Ureter (tissue), 1 donor: ENCODE measurements at regions not wholly inside any gene's neighbourhood (a gene's known extent, or its start where the extent isn't known, plus 50 kb on each side); places are given as distances from the start of the nearest gene placed in this dataset.

Experiments used
- DNase-seq: peaks from one replicate; pipeline ENCODE4 v3.0.0-alpha.2; 2020; ENCODE audit warnings: low spot score
- donor health status: DM: yes; HTN: yes; CAD: no.

DNA sequence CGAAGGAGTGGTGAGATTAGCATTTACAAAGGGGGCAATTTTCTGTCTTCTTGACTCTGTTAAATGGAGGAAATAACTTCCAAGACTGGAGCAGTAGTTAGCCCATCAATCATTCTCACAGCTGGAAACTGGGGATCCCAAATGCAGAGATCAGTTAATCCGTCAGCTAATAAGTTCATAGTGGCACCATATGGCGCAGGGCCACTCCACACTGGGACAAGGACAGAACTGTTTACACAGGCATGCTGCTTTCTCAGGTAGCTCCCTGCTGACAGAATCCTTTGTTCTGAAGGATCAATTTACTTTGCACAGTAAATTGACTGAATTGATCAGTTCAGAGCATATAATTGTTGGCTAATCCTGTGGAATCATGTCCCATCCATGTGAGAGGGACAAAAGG is 395.7 kb downstream of the TMEM161B start:
- no peak for DNase-seq

DNA sequence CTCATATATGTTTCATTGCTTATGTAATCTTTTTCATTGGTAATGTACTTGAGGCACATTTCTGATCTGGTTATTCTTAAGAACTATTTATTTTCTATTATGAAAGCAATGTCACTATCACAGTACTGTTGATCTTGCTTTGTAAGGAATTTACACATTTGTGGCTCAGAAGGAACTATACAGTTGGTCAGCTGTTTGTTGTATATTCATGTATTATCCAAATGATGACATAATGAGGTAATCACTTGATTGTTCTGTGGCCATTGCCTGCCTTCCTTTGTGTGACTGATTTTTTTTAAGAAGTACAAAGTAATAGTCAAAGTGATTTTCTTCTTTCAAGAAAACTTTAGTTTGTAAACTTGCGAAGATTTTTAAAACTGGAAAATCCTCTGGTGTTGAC is 399.9 kb downstream of the TMEM161B start:
- no peak for DNase-seq

DNA sequence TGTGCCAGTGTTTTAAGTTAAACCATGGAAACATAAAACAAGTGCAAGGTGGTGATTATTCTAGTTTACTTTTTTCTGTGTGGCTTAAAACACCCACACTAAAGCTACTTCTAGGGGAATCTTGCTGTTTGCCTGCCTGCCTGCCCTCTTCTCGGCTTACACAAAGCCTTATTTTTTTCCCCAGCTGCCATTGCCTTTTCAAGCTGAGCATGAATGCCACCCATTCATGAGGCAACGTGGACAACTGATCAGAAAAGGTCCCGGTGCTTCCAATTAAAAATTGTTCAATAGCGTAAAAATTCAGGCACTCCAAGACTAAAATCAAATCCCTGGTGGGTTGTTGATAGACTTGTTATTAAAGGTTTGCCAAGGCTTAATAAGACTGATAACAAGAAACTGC is 401.4 kb downstream of the TMEM161B start:
- DNase-seq: no peak

DNA sequence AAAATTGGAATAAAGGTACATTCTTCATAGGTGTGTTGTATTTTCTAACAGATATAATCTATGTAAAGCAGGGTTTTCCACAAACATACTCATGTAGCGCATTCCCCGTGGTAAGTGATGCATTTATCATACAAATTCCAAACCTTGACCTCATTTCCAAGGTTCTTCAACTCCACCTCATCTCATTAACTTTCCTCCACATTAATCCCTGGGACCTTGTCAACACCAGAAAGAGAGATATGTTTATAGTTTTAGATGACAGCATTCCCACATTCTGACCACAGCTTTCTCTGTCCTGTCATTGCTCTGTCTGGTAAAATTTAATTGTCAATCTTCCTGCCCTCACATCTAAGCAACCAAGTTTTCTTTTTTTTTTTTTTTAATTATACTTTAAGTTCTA is 415.1 kb downstream of the TMEM161B start:
- DNase-seq: no peak

DNA sequence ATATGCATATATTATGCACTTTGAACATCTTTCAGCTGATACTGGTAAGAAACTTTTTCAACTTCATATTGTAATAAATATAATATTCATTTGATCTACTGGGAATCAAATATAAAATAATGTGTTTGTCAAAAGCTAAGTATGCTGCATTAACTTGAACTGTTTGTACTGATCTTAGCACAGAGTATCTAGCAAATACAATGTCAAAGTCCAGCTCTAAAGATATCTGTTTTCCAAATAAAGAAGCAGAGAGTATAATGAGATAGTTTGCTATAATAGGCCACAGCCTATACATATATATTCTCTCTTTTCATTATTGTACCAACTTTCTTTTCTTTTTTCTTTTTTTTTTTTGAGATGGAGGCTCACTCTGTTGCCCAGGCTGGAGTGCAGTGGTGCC is 417.0 kb downstream of the TMEM161B start:
- no peak for DNase-seq

DNA sequence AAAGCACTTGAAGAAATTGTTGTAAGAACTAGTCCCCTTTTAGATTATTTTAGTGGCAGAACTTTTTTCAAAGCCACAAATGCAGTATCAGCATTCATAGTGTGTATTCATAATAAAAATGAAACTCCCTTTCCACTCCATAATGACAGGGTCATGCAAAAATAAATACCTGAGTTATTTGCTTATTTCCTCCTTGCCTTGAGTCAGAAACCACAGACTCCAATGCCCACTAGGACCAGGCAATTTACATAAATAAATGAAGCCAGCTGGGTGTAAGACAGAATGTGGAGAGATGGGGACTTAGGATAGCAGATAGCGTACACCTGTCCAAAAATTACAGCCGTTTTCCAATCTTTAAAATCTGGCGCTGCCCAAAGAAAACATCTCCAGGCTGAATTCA is 417.8 kb downstream of the TMEM161B start:
- DNase-seq: no peak

DNA sequence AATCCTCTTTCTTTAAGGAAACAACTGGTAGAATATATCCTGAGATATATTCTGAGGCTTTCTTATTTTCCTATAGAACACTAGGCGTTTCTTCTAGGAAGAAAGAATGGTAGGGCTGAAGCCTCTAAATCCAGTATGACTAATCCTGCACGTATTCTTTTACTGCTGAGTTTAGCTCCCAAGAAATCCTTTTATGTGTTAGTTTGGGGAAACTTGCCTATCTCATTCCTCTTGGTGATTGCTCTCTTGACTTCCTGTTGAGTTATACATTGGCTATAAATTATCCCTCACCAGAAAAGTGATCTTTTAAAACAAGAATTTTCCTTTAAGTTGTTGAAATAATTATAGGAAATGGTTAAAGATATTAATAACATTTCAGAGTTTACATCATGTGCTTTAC is 422.9 kb downstream of the TMEM161B start:
- DNase-seq: no peak

DNA sequence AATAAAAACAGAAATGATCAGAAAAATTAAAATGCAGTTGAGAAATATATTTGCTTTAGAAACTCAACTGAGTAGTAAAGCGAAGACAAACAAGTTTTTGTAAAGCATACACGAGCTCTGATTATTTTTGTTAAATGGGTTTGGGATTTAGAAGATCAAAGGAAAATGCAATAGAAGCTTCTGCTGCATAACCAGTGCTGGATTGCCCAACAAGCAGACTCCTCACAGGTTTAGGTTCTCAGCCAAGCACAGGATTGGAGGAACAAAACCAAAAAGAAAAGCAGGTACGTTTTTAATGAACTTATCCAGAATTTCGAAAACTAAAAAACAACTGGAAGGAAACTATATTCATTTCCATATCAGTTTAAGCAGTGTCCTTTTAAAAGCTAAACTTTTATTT is 423.8 kb downstream of the TMEM161B start:
- no peak for DNase-seq

DNA sequence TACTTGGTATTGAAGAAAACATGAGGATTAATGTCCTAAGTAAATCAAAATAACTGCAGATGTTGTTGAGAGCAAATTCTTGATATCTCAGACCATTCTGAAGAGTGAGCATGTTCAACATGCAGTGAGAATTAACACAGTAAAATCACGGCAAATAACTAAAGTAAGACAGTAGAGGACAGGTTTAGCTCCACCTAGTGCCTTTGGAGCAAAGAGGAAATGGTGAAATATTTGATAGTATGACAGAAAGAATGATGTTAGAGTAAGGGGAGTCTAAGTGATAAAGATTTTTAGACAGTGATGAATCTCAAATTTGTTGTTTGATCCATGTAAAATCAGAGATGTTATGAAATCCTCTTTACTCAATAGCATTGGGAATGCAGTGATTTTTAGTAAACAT is 424.2 kb downstream of the TMEM161B start:
- DNase-seq: no peak

DNA sequence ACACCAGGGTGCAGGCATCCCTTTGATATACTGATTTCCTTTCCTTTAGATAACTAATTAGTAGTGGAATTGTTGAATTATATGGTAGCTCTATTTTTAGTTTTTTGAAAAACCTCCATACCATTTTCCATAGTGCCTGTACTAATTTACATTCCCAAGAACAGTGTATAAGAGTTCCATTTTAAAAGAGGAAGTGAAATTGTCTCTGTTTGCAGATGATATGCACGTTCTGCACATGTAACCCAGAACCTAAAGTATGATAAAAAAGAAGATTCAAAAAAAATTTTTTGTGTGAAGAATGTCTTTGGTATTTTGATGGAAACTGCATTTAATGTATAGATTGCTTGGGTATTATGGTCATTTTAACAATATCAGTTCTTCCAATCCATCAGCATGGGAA is 424.0 kb upstream of the CCNH start:
- no peak for DNase-seq

DNA sequence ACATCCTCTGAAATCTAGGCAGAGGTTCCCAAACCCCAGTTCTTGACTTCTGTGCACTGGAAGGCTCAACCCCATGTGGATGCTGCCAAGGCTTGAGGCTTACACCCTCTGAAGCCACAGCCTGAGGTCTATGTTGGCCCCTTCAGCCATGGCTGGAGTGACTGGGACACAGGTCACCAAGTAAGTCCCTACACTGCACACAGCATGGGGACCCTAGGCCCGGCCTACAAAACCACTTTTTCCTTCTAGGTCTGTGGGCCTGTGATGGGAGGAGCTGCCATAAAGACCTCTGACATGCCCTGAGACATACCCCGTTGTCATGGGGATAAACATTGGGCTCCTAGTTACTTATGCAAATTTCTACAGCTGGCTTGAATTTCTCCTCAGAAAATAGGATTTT is 418.8 kb upstream of the CCNH start:
- no peak for DNase-seq

DNA sequence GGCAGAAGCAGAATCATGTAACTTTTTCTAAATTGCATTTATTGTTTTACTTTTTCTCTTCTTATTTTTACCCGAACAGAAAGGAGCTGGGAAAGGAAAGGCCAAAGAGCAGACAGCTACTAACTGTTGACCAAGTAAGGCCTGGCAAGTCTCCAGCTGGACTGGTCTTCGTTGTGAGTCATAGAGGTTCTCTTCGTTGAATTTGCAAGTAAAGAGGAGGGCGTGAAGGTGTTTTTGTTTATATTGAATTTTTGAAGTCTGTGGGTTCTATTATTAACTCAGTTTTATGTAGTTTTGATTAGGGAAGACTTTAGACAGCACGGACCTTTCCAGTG is 416.5 kb upstream of the CCNH start:
- peak; percentile 47 for DNase-seq

DNA sequence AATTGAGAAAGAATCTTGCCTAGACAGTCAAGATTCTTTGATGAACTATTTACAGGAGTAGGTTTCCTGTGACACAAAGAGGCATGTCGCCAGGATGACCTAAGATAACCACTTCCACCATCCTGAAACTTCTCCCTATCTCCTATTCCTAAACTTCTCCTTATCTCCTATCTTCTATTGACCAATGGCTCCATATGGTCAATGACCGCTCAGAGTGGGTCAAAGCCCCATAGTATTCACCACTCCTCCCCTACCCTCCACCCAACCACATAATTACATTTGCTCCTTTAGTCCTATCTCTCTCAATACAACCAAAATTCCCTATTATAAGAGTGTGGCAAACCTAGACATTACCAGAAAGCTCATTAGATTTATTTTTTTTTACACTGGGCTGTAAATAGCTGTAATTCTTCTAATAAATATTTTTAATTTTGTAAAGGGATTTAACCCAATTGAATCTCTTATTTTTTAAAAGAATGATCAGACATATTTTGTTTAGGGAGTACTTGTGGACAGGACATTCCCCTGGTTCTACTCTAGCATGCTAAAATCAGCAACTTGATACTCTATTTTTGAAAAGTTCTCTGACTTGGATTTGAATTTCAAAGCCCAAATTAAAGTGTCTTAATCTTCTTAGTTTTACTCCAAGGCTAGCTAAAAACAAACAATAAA is 416.0 kb upstream of the CCNH start:
- DNase-seq: no peak

DNA sequence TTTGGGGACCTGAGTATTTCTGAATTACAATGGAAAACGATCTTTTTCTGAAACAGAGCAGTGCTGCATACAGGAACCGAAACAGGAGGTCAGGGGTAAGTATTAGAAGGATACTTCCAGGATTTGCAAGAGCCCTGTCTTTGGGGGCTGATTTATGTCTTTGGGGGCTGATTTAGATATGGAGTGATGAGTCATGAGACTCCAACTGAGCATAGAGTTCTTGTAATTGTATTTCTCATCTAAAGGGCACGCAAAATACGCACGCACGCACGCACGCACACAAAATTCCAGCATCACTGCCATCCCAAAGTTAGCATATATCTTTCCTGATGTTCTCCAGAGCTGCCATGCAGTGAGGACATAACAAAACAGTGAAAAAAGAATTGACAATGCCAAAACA is 414.8 kb upstream of the CCNH start:
- no peak for DNase-seq

DNA sequence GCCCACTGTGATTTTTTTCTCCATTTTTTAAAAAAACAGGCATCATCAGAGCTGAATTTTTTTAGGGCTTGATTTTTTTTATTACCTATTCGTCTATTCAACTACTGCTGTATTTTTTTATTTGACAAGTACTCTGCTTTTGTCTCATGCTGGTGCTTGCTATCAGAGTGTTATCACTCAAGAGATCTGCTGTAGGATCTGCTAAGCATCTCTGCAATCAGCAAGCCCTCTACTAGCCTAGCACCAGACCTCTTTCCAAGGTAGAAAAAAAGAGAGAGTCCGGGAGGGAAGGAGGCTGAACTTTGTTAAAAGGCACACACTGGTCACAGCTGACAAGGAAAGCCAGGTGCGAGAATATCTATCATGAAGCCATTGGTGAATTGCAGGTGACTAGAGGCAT is 413.8 kb upstream of the CCNH start:
- DNase-seq: no peak

DNA sequence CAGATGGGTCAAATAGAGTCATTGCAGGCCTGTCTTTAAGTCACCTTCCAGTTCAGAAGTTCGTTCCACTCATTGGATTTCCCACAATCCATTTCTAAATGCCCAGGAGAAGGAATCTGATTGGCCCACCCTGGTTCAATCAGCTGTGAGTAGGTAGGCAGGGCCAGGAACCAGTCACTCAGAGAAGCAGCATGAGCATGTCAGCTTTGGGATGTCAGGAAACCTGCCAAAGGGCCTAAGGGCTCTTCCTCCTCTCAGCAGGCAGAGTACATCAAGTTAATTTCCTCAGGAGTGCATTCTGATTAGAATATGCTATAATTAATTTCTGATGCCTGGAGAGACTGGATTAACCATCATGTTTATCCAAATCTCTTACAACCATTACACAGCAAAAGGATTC is 412.9 kb upstream of the CCNH start:
- DNase-seq: no peak

DNA sequence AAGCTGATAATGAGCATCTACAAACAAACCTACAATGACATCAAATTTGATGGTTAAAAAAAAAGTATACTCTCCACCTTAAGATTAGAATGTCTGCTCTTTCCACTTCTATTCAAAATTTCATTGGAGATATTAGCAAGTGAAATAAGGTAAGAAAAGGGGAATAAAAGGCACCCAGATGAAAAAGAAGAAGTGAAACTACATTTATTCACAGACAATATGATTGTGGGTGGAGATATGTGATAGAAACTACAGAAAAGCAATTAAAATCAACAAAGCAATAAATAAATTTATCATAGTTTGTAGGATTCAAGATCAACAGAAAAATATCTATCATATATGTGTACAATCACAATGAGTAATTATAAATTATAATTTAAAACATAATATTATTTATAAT is 395.1 kb upstream of the CCNH start:
- no peak for DNase-seq

DNA sequence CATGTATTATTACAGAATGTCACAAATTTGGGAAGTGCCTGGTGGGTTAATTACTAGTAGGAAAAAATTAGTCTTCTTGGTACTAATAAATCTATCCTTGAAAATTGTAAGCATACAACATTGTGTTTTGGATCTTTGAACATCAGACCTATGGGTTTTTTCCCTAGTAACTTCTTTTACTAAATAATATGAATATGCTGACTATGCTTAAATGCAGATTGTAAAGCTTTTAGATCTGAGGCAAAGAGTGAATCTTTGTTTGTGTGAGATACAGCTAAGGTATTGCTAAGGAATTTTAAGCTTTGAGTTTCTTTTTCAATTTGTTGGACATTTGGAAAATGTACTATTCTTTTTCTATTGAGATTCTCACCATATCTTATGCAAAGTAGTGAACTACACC is 390.6 kb upstream of the CCNH start:
- DNase-seq: no peak

DNA sequence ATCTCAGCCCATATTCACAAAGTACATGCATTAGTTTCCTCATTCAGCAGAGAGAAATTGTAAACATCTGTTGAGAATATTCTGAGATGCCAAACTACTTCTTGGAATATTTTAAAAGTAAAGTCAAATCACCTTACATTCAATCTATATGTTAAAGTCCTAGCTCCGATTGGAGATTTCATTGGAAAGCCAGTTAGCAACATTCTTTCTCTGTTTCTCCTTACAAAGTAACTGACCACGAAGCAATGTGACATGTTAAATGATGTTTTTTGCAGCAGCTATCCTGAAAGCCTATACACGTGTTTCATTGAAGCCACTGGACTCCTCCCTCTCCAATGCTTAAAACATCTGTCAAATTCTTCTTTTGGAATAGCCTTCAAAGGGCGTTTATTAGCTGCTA is 379.1 kb upstream of the CCNH start:
- DNase-seq: no peak

DNA sequence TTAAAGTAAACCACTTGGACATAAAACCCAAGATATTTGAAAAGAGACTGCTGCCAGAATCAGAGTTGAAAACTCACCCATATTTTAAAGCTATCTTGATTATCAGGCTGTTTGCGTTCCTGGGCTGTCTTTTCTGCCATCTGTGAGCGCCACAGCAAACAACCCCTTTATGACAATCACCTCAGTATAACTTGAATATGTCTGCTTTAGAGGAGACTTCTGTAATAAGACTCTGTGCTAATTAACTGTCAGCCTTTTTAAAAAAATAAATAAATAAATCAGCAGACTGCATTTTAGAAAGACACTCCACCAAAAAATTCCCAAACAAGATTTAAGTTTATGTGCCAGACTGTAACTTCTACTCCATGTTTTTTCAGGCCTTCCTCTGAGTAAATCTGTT is 375.7 kb upstream of the CCNH start:
- no peak for DNase-seq

DNA sequence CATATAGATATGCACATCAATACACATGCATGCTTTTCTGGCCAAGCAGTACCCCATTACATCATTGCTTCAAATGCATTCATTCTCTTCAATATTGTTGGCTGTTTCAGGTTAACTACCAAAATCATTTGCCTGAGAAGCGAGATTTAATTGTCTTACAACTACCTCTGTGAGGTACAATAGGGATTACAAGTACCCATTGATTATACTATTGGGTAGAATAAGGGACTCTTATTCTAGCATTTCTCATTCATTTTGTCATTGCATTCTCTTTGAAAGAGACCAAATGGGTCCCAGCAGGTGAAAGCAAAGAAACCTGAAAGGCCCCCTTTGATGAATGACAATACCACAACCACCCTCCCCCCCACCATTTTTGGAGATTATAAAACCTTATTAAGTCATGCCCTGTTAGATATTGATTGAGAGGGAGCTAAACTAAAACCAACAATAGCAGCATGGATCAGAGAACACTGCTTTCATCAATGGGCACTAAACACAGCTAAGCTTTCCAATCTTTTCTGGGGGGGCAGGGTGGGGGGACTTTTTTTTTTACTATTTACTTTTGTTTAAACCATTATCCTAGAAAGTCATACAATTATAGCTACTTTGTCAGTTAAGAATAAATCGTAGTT is 375.0 kb upstream of the CCNH start:
- DNase-seq: no peak

DNA sequence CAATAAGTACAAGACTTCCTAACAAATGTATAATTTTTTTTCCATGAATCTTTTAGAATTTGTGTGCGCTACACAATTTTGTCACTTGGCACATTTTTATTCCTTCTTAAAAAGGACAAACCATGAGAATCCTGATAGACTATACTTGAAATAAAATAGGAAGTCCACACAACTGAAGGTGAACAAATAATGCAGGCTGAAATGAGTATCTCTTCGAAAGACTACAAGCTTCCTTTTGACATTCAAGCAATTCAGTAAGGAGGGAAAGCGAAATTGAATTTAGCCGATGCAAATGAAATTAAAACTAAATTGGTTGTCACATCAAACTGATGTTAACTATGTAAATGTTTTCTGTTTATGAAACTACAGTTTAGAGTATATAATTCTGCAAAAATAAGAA is 374.4 kb upstream of the CCNH start:
- no peak for DNase-seq

DNA sequence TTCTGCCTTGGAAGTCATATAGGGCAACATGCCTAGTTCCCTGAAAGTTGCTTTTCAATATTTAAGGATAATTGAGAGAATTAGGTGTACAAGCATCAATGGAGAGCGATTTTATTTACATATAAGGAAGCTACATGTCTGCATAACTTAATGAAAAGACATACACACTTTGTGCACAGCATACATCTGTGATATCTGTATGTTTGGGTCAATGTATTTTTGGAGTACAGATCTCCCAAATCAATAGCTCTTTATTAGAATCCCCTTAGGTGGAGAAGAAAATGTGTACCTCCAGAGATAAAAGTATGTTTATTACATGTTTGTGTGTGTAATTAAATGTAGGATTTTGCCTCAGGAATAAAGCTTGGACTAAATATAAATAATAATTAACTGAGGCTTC is 373.7 kb upstream of the CCNH start:
- DNase-seq: no peak
